GM18526 (cell line): ENCODE measurements at regions not wholly inside any gene's neighbourhood (a gene's known extent, or its start where the extent isn't known, plus 50 kb on each side); places are given as distances from the start of the nearest gene placed in this dataset.
A peak's percentile ranks its signal among the peaks of the same experiment; 100 is the strongest.

Source experiments
- POLR2A ChIP-seq: IDR thresholded peaks from 3 replicates; pipeline ENCODE4 v1.6.1; 2011; ENCODE audit not compliant: insufficient read length; ENCODE audit errors: extremely low read depth

DNA sequence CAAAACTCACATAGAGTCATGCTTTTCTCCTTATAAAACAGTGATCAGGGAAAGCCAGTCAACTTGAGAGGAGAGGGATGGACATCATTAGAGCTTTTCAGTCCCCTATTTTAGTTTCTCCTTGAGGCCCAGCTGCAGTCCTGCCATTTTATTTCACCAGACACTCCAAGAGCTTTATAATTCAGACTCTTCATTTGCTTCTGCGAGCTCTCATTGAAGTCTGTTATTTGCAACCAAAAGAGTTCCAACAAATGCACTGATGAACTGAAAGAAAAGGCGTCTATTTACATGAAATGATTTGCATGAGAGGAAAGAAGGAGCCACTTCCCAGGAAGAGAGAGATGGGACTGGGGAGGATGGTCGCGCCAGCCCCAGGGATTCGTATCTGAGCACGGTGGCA is 86.8 kb downstream of the NDUFA12 start:
- no peak for TF ChIP-seq POLR2A

GRCh38 chr12:94909663-94910062 is 93.8 kb downstream of the NDUFA12 start:
- TF ChIP-seq POLR2A, result no peak

DNA sequence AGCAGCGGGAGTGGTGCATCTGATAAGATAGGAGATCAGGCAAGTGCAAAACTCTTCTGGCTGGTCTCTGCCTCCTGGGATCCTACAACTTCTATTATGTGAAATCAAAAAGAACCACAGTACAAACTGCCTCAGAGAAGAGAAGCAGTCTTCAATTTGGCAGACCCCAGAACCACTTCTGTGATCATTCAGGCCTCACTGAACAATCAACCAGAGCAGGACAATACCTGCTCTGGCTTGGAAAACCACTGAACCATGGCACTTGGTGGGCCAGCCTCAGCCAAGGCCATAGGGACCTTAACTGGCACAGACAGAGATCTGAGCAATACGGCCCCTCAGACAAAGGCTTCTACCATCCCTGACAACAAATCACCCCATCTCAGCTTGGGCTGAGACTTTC is 103.0 kb downstream of the NDUFA12 start:
- no peak for TF ChIP-seq POLR2A

GRCh38 chr12:94898388-94898787 is 105.1 kb downstream of the NDUFA12 start:
- TF ChIP-seq POLR2A, result no peak

DNA sequence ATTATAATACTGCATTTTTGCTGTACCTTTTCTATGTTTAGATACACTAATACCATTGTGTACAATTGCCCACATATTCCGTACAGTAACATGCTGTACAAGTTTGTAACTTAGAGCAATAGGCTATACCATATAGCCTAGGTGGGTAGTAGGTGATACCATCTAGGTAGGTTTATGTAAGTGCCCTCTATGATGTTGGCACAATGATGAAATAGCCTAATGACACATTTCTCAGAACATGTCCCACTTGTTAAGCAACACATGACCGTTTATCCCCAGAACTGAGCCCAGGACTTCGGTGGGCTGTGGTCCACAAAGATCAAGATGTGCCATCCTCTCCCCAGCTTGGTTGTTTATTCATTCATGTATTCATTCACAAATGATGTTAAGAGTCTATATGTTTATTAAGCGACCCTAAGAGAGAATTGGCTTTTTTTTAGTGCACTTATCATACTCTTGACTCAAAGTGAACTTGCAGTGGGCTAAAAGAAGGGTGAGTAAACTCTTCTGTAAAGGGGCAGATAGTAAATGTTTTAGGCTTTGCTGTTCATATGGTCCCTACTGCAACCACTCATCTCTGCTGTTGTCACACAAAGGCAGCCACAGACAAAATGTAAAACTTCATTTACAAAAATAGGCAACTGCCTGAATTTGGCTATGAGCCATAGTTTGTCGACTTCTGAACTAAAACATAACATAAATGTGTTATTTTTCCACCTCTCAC is 110.8 kb downstream of the NDUFA12 start:
- no peak for TF ChIP-seq POLR2A

DNA sequence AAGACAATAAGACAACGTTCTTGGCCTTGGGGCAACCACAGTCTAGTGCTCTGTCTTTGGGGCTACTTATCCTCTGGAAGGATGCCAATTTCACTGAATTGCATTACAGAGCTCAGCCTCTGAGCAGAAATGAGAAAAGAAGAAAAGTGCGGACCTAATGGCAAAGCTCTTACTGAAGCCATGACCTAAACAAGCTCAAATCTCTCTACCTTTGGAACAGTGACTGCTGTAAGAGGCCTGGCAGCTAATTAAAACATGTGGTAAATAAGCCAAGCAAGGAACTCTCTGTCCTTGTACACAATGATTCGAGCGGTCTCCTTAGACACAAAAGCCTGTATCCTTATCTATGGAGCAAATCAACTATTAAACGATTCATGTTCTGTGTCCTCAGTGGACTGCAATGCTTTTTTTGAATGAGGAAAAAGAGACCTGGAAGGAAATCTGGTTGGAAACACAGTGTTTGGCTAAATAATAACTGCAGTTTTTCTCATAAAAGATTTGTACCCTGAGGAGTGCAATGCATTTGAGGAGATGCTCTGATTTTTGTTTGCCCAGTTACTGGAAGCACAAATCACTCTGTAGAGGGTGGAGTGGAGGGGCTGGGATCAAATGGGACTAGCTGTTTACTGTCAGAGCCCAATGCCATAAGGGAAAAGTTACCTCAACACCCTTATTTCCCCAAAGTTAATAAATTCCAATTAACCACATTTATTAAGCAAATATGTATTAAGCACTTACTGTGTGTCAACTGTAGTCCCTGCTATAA is 113.9 kb downstream of the NDUFA12 start:
- no peak for TF ChIP-seq POLR2A

DNA sequence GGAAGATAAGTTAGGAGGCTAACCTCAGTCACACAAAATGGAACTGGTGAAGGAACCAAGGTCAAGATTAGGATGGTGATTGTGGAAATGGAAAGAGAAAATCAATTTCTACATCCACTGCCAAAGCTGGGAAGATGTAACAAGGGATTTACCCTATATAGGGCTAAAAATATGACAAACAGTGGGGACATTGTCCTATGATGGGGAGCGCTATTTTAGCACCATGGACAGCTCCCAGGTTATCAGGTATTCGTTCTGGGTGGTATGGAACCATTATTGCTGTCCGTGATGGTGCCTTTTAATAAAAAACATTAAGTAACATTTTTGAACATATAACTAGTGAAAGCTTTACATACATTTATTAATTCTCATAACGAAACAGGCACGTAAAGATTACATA is 124.0 kb downstream of the NDUFA12 start:
- no peak for TF ChIP-seq POLR2A

GRCh38 chr12:94875525-94875924 is 128.0 kb downstream of the NDUFA12 start:
- no peak for TF ChIP-seq POLR2A

- TF ChIP-seq POLR2A, result no peak
Observed at GRCh38 chr12:94874518-94875302, 128.8 kb downstream of the NDUFA12 start.

- TF ChIP-seq POLR2A, result no peak
Observed at GRCh38 chr12:94873734-94874517, 129.6 kb downstream of the NDUFA12 start.

- TF ChIP-seq POLR2A, result peak; percentile 40
Observed at GRCh38 chr12:94872971-94873733, 130.3 kb downstream of the NDUFA12 start.

GRCh38 chr12:94872671-94872970 is 130.9 kb downstream of the NDUFA12 start:
- no peak for TF ChIP-seq POLR2A

DNA sequence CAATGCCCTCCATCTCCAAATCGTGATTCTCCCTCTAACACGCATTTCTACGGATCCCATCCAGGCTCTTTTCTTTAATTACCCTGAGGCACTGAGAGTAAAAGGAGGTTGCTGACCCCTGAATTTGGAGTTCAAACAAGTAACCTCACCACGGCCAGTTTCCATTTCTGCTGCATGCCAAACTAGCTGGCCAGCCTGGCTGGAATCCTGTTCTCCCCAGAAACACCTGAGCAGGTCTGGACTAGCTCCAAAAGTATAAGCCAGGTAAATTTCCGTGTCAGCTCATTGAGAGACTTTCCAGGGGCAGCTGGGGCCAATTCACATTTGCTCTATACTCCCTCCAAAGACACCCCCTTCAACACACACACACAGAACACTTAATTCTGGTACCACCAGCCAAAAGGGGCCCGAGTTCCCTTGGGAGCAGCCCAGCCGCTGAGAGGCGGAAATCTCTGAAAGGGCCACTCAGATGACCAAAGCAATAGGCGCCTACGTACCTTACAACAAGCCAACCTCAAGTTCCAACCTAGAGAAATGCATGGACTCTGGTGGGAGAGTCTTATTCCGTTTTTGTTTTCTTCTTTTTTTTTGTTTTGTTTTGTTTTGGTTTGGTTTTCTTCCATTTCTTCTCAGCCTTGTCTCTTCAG is 131.4 kb downstream of the NDUFA12 start:
- TF ChIP-seq POLR2A, result no peak

- TF ChIP-seq POLR2A, result no peak
Observed at GRCh38 chr12:94870511-94870910, 133.0 kb downstream of the NDUFA12 start.
